Endometrium (tissue), 2 donors: ENCODE measurements at regions not wholly inside any gene's neighbourhood (a gene's known extent, or its start where the extent isn't known, plus 50 kb on each side); places are given as distances from the start of the nearest gene placed in this dataset.

ENCODE experiments used
- FAIRE-seq: peaks from 2 replicates; lab custom pipeline; 2012; peaks lifted over from hg19 to GRCh38; lab: Jason Lieb, UNC
- donor health status: control.
- donor health status: control.

DNA sequence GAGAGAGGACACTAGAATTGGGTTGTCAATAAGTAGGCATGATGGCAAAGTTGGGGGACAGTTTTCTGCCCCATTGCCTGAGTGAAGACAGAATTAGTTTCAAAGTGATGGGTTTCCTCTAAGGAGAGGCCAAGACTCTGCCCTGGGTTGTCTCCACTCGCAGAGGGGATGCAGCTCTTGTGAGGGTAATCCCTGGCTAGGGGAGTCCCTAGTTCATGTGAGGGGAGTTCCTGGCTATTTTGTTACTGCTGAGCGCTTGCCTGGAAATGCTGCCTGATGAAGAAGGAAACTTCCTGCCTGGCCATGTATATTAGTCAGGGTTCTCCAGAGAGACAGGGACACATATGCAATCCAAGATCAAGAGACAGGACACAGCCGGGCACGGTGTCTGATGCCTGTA, 501.5 kb downstream of the BCL11A start:
- no peak for FAIRE-seq

GRCh38 chr2:60047944-60048525, 505.4 kb downstream of the BCL11A start:
- no peak for FAIRE-seq

- FAIRE-seq = no peak
Measured at GRCh38 chr2:60047347-60047746, 506.1 kb downstream of the BCL11A start.

- FAIRE-seq = no peak
Measured at GRCh38 chr2:60046529-60046928, 506.9 kb downstream of the BCL11A start.

DNA sequence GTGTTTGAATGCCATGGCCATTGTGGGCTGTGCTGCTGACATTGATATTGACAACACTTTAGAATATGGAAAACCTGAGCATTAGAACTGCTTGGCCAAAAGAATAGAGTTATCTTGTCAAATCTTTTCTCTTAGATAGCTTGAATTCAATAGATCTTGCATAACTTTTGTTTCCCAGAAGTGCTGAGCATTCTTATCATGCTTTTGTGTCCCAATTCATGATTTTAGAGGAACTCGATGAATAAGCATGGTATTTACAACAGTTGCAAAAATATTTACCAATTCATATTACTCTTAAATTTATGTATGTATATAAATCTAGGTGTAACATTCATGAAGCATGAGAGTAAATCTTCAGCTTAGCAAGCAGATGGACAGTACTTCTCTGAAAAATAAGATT, 508.0 kb downstream of the BCL11A start:
- FAIRE-seq = no peak

- FAIRE-seq = no peak
Measured at GRCh38 chr2:60044484-60044883, 509.0 kb downstream of the BCL11A start.

DNA sequence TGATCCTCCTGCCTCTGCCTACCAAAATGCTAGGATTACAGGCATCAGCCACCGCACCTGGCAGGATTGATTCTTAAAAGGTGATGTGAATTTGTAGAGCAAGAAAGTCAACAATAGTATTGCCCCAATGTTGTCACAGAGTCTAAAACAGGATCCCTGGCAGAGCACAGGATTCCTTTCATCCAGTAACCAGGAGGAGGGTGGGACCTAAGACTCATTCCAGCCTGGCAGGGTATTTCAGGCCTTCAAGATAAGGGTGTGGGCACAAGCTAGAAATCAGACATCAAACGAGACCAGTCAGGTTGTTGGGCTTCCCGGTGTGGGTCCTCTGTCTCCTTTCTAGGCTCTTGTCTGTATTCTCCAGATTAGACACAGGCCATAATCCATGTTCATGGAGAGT, 511.4 kb downstream of the BCL11A start:
- no peak for FAIRE-seq

DNA sequence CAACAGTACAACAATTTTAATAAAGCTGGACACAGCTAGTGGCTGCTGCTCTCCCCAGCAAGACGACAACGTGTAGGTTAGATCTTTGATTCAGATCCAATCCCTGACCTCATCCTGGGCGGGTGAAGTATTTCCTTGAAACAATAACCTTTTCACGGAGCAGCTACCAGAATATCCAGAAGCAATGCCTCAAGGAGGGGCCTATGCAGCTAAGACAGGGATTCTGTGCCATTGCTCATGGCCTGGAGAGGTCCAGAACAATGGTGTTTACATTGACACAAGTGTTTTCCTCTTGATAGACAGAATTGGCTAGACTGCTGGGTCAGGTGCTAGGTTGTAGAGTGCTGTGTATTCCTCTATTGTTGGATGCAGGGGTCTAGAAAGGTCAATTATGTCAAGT, 520.1 kb downstream of the BCL11A start:
- FAIRE-seq = no peak

DNA sequence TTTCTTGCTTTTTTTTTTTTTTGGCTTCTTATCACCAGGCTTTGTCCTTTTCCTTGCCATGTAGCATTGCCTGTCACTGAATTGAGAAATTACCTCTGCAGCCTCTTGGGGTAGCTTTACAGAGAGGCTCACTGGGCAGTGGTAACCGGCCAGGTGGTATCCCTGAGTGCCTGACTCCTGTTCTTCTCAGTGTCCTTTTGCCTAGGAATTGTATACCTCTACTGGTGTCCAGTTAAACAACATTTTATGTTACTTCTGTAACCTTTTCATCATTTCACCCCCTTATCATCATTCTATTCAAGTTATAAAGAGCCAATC, 523.9 kb downstream of the BCL11A start:
- FAIRE-seq = no peak

DNA sequence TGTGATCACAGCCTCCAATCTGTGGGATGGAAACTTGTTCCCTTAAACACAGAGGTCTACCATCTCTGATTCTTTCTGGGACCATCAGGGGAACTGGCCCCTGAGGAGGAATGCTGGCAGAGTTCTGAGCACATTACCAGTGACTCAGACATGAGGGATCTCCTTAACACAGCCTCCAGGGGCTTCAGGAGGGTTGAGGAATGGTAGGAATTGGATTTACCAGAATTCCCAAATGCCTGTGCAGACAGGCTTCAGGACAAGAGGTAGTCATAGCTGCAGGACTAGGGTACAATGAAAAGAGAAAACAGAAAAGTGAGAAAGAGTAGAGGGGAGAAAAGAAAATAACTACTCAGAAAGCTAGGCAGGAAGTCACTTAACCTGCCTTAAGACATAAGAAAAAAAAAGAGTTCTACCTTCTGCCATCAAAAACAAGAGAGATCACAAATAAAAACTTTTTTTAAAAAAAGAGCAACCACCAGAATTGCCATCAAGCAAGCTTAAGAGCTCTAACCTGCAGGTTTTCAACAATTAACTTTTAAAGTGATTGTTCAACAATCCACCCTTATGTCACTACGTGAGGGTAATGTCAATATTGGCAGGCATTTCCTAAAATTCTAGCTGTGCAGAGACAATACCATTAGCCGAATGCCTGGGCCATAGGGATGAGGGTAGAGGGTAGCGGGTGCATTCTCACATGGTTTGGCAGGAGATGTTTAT, 524.4 kb downstream of the BCL11A start:
- no peak for FAIRE-seq

DNA sequence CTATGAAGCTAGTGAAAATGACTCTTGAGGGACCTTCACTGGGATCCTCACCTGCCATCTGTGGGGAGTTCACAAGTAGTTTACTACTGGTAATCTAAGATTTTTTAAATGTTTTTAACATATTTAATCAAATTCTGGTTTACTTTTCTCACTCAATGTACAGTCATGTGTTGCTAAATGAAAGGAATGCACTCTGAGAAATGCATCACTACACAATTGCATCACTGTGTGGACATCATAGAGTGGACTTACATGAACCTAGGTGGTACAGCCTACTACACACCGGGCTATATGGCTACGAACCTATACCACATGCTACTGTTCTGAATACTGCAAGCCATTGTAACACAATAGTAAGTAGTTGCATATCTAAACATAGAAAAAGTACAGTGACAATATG, 528.0 kb downstream of the BCL11A start:
- FAIRE-seq = no peak

DNA sequence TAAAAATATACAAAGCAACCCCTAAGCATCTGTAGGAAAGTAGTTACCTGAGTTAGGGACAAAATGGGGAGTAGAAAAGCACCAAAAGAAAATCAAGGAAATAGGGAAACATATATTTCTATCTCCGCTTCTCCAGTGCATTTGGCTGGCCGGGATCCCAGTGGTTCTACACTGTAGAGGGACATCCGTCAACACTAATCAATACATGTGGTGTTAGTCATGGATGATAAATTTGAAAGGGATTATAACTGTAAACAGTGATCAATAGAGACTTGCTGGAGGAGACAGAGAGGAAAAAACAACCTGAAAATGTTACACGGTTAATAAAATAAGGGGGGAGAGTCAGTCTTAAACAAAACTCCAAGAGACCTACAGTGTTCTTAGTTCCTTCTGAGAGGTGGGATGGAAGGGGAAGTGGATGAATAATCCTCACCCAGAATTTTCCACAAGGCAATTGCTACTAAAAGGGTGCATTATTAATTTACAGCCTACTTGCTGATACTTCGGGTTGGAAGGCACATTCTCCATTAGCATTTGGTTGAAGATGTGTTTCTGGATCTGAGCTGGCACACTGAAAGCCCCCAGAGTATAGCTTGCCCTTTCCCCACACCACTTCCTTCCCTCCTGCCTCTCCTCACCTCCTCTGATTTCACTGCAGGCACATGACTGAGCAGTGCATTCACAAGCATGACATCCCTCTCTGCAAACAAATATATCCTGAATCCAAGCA, 530.0 kb downstream of the BCL11A start:
- FAIRE-seq = no peak

GRCh38 chr2:60007671-60008070, 545.8 kb downstream of the BCL11A start:
- no peak for FAIRE-seq

DNA sequence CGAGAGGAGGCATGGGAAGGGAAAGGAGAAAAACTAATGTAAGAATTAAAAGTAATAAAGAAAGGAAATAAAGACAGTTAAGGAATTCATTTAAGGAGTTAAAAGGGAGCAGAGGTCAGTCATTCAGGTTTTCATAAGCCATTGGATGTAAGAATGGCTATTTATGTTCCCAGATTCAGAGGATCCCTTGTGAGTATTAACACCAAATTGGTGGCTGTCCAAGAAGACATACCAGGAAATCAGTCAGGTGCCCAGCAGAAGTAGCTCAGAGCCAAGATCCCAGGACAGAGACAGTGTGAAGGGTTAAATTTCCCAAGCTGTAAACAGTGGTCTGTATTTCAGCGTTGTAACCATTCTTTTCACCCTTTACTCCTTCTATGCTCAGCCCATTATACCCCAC, 550.4 kb downstream of the BCL11A start:
- FAIRE-seq = no peak

- FAIRE-seq = no peak
Measured at GRCh38 chr2:60002183-60002867, 551.1 kb downstream of the BCL11A start.

GRCh38 chr2:60000686-60001085, 552.8 kb downstream of the BCL11A start:
- FAIRE-seq = no peak

DNA sequence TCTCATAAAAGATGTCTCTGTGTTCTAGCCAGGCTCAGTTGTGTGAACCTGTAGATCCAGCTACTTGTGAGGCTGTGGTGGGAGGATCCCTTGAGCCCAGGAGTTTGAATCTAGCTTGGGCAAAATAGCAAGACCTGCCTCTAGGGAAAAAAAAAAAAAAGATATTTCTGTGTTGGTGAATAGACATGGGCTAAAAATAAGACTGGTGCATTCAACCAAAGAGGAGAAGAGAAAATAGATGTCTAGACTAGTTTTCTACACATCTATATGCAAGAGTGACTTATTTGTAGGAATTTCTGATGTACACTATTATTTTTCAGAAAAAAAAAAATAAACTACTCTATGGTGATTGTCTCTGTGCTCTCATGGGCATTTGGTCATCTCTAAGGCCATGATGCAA, 555.1 kb downstream of the BCL11A start:
- FAIRE-seq = no peak

GRCh38 chr2:59997371-59997770, 556.1 kb downstream of the BCL11A start:
- no peak for FAIRE-seq

GRCh38 chr2:59996855-59997254, 556.6 kb downstream of the BCL11A start:
- no peak for FAIRE-seq

- no peak for FAIRE-seq
Measured at GRCh38 chr2:59993726-59994125, 559.7 kb downstream of the BCL11A start.

GRCh38 chr2:59988341-59988740, 565.1 kb downstream of the BCL11A start:
- FAIRE-seq = no peak

DNA sequence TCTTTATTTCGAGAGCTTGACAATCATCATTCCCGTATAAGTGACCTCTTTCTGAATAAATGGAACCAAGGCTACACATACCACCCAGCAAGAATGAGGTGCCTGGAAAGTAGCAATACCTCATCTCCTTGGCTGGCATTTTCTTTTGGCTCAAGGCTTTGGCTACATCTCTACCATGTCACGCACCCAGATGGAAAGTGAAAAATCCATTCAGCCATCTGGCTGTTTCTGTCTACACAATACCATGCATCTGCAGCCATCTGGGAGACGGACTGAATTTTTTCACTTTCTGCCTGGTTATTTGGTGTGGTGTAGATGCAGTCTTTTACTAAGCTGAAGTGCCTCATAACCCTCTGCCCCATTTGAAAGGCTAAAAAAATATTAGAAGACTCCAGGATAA, 566.9 kb downstream of the BCL11A start:
- no peak for FAIRE-seq

DNA sequence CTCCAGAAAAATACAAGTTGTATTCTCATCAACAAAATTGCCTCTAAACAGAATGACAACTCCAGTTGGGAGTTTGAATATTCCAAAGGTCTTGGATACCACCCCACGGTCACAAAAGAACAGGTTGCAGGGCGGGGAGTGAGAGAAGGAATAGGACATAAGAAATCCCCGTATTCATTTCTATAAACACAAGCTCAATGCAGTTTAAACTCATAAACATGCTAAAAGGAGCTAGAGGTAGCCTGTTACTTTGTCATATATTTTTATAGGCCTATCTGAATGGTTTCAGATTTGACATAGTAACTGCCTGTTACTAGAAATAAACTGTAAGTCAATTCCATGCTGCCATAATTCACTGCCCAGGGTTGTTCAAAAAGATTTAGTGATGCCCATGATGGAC, 567.5 kb downstream of the BCL11A start:
- no peak for FAIRE-seq
